SK-N-SH (cell line): ENCODE measurements at regions not wholly inside any gene's neighbourhood (a gene's known extent, or its start where the extent isn't known, plus 50 kb on each side); places are given as distances from the start of the nearest gene placed in this dataset.

ENCODE experiments used
- CTCF ChIP-seq: fragments of 200-600 bp; sonication (generic); IDR thresholded peaks from 2 replicates; pipeline ENCODE4 v1.6.1; 2017; ENCODE audit warnings: antibody characterized with exemption, mild to moderate bottlenecking, moderate library complexity
- EP300 ChIP-seq, 2 experiments: IDR thresholded peaks; 2 replicates each; pipeline versions ENCODE4 v1.4.0 to v1.6.1; 2012; ENCODE audit warnings: borderline replicate concordance in 1 of 2, low read depth in 1 of 2, low read length in 1 of 2
- FOSL2 ChIP-seq: IDR thresholded peaks from 2 replicates; pipeline ENCODE4 v1.4.0; 2012; ENCODE audit warnings: low read depth, mild to moderate bottlenecking, moderate library complexity, borderline replicate concordance
- NRF1 ChIP-seq: IDR thresholded peaks from 2 replicates; pipeline ENCODE4 v1.6.1; 2012; ENCODE audit warnings: low read depth, mild to moderate bottlenecking, low read length
- RFX5 ChIP-seq: IDR thresholded peaks from 2 replicates; pipeline ENCODE4 v1.6.1; 2012; ENCODE audit warnings: mild to moderate bottlenecking, improper control_type of control experiment, low read length
- RXRA ChIP-seq: IDR thresholded peaks from 2 replicates; pipeline ENCODE4 v1.4.0; 2012; ENCODE audit warnings: low read depth, mild to moderate bottlenecking, borderline replicate concordance
- TF ChIP-seq, protein P1 (sequence below): IDR thresholded peaks from 2 replicates; pipeline ENCODE4 v1.6.1; 2012; ENCODE audit warnings: mild to moderate bottlenecking, low read depth, low read length, moderate library complexity
- TF ChIP-seq, protein P2 (sequence below): IDR thresholded peaks from 2 replicates; pipeline ENCODE4 v1.4.0; 2012; ENCODE audit warnings: low read depth, borderline replicate concordance

DNA sequence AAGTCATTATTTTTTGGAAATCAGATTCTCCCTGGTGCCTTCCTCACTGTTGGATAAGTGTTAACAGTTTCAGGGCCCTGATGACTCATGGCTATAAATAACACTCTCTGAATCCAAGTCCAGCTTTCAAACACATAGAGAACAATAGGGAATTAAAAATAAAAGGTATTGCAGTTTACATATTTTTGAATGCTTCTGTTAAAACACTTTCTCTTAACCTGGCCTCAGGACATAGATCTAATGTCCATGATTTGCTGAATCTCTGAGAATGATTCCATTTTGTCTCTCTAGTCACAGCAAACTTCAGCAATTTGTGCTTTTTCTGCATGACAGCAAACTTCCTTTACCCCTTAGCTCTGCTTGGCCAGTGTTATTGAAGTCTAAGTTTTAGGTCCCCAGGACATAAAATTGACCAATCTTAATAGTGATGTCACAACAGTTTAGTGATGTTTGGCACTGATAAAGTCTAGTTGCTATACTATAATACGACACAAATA is 1192.4 kb upstream of the CITED2 start:
- no peak for TF ChIP-seq RFX5
- TF ChIP-seq CTCF = no peak
- TF ChIP-seq, protein P1, sequence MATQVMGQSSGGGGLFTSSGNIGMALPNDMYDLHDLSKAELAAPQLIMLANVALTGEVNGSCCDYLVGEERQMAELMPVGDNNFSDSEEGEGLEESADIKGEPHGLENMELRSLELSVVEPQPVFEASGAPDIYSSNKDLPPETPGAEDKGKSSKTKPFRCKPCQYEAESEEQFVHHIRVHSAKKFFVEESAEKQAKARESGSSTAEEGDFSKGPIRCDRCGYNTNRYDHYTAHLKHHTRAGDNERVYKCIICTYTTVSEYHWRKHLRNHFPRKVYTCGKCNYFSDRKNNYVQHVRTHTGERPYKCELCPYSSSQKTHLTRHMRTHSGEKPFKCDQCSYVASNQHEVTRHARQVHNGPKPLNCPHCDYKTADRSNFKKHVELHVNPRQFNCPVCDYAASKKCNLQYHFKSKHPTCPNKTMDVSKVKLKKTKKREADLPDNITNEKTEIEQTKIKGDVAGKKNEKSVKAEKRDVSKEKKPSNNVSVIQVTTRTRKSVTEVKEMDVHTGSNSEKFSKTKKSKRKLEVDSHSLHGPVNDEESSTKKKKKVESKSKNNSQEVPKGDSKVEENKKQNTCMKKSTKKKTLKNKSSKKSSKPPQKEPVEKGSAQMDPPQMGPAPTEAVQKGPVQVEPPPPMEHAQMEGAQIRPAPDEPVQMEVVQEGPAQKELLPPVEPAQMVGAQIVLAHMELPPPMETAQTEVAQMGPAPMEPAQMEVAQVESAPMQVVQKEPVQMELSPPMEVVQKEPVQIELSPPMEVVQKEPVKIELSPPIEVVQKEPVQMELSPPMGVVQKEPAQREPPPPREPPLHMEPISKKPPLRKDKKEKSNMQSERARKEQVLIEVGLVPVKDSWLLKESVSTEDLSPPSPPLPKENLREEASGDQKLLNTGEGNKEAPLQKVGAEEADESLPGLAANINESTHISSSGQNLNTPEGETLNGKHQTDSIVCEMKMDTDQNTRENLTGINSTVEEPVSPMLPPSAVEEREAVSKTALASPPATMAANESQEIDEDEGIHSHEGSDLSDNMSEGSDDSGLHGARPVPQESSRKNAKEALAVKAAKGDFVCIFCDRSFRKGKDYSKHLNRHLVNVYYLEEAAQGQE = no peak
- TF ChIP-seq, protein P2, sequence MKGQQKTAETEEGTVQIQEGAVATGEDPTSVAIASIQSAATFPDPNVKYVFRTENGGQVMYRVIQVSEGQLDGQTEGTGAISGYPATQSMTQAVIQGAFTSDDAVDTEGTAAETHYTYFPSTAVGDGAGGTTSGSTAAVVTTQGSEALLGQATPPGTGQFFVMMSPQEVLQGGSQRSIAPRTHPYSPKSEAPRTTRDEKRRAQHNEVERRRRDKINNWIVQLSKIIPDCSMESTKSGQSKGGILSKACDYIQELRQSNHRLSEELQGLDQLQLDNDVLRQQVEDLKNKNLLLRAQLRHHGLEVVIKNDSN = no peak
- TF ChIP-seq FOSL2 = peak; percentile 70
- TF ChIP-seq EP300 (IDR thresholded peaks at IDR 0.05; ENCODE audit: borderline replicate concordance in 1 of 2, low read depth in 1 of 2, low read length in 1 of 2) = no peak
- TF ChIP-seq RXRA = no peak
- TF ChIP-seq NRF1 = no peak
